NCI-H748 (cell line): ENCODE measurements at regions not wholly inside any gene's neighbourhood (a gene's known extent, or its start where the extent isn't known, plus 50 kb on each side); places are given as distances from the start of the nearest gene placed in this dataset.
"Not testable (repeated sequence)": the region's sequence is repeated elsewhere in the genome, so short reads cannot be mapped to it uniquely, and the experiment has no call there.

ENCODE experiments used
- DNase-seq: peaks from one replicate; lab custom pipeline; 2025; ENCODE audit not compliant: unreplicated experiment; lab: John Stamatoyannopoulos, UW

DNA sequence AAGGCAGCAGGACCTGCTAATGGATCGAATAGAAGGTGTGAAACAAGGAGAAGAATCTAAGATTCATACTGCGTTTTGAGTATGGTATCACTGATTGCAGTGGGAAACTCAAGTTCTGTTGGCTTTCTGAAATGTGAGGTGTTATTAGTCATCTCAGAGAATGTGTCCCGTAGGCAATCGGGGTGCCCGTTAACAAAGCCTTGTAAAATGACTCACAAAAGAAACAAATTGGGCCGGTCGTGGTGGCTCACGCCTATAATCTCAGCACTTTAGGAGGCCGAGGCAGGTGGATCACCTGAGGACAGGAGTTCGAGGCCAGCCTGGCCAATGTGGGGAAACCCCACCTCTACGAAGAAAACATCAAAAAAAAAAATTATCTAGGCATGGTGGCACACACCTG is 118.2 kb upstream of the C7orf33 start:
- DNase-seq: no peak

DNA sequence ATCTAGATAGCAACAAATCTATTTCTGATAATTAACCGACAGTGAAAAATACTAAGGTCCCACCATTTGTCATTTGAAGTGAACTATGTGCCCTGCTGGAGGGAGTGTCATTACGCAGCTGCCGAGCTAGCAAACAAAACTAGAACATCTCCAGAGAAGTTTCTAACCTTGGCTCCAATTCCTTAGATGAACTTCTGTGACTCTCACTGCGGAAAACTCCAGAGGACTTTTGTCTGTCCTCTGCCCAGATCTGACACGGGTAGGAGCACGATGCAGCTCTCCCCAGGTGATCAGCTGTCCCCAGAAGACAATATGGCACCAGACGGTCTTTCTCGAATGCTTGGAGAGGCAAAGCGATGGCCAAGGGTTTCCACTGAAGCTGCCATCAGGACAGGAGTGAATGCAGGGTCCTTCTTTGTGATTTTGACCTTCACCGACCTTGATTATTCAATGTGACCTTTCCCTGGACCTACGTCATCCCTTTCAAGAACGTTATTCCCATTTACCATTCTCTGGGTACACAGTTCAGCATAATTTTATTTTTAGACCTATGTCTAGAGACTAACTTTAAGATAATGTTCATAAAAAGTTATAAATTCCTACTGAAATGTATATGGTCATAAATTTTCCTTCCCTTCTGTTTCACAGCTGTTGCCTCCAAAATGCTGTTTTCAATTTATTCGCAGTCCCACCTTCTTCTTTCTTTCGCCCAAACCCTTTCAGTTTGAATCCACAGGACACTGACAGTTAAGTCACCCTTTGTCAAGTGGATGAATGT is 116.7 kb upstream of the C7orf33 start:
- DNase-seq: no peak

DNA sequence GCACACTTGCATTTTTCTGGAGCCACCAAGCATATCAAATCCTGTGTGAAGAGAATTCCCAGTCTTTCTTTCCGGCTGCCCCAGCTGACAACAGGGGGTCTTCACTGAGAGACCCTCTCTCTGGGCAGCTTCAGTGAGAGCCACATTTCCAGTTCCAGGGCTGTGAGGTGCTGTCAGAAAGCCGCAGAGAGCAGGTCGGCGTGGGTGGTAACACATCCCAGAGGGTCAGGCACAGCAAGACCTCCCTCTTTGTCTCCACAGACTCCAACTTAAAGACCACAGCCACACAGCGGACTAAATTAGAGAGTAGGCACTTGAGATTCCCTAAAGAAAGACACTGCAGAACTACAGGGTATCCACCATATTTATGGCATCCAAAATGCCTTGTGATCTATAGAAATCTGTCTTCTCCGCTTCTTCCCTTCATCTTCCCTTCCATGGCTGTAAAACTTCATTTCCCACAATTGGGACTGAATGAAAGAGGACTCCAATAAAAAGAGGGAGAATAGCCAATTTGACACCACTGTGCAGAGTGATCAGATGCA is 116.0 kb upstream of the C7orf33 start:
- DNase-seq: no peak

DNA sequence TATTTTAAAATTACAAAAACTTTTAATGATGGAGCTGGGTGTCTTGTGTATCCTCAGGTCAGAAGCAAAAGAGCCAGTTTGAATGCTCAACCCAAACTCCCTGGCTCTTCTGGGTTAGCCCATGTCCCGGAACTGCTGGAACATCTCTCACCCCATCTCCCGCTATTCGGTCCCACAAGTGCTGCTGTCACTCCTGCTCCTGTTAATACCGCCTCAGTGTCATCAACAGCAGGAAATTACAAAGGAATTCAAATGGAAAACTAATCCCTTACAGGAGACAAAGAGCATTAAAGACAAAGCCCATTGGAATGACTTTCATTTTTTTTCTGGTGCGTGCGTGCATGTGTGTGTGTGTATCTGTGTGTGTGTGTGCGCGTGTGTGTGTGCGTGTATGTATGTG is 112.0 kb upstream of the C7orf33 start:
- no peak for DNase-seq

DNA sequence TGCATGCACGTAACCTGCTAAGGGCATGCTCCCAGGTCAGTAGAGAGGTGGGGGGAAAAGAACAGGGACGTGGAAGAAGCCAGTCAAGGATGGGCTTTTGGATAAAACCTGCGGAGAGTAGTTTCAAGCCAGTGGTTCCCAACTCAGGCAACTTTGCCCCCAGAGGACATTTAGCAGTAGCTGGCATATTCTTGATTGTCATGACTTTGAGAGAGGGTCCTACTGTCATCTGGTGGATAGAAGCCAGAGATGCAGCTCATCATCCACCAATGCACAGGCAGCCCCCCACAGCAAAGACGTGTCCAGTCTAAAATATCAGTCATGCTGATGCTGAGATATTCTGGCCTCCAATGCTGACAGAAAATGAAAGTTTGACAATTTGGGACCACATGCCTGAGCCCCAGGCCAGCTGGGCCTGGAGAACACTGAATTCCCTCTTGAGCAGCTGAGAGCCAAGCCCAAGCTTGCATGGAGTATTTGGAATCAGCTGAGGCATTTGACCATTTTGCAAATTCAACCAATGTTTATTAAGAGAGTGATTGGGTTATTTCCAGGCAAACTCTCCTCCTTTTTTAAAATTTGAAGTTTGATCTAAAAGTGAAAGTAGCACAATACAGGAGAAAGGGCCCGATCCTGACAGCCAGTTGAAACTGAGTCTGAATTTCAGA is 110.0 kb upstream of the C7orf33 start:
- no peak for DNase-seq

DNA sequence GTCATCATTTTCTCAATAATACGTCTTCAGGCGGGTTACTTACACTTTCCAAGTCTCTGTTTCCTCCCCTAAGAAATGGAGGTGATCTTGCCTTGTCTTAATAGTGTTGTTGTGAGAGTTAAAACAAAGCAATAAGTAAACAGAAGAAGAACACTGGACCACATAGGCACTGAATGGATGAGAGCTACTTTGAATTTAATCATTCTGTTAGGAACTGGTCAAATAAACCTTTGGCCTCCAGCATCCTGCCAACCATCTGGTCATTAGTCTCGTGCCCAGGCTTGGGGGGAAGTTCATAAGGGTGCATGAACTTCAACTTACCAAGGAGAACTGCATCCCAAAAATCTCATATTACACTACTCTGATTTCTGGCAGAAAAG is 109.4 kb upstream of the C7orf33 start:
- DNase-seq: no peak

DNA sequence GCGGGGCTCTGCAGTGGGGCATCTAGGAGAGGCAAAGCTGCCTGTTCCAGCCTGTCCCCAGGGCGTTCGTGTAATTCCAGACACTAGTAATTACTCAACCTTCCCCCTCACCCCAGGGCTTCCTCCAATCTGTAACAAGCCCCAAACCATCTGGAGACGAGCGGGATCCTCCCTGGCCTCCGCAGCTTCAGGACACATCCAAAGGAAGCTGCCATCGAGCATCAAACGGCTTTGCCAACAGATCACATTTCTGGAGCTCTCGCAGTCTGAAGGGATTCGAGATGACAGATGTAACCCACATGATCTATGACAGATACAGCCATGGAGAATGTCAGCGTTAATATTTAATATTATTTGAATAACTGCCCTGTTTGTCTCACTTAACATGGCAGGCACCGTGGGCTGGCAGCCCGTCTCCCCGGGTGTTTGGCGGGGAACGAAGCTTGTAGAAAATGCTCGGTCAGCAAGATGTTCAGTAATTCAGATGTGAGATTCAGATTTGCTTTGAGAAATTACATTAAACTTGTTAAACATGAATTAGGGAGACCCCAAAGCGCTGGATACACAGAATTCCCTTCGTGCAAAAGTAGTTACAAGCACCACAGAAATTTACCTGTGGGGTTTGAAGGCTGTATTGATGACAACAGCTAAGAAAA is 108.5 kb upstream of the C7orf33 start:
- no peak for DNase-seq

DNA sequence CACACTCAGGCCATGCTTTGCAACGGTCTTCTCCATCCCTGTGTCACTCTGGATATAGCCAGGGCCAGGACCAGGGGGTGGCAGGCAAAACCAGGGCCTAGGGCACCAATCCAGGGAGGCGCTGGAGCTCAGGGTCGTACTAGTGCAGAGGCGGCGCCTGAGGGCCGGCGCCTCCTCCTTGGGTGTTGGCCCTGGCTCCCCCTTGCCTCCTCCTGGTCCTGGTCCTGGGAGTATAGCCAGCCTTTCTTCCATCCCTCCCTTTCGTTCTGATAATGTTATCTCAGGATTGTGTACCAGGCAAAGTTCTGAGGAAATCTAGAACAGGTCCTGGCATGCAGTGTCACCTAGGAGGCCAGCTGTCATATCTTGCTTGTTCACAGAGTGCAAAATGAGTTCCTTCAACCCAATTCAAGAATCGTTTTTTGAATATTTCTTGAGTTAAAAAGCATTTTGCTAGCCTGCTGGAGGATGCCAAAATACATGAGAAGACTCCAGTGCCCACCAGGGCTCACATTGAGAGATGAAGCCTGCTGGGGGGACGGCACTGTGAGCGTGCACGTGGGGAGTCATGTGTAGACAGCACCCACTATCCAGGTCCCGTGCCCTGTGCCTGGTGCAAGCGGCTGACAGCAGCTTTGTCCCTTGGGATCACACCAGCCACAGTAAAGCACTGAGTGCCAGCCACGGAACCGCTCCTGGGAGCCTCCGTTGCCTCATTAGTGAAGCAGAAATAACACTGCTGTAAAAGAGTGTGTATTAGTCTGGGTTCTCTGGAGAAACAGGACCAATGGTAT is 106.9 kb upstream of the C7orf33 start:
- DNase-seq: no peak

DNA sequence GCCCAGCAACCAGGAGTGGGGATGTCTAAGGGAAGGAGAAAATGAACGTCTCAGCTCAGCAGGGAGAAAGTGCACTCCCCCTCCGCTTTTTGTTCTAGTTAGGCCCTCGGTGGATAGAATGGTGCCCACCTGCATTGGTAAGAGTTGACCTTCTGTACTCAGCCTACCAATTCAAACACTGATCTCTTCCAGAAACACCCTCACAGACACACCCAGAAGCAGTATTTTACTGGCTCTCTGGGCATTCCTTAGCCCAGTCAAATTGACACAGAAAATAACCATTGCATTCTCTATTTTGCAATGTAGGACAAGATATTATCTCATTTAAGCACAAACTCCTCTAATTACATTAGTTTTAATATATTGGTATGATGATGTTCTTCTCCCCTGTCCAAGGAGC is 106.1 kb upstream of the C7orf33 start:
- DNase-seq: no peak

DNA sequence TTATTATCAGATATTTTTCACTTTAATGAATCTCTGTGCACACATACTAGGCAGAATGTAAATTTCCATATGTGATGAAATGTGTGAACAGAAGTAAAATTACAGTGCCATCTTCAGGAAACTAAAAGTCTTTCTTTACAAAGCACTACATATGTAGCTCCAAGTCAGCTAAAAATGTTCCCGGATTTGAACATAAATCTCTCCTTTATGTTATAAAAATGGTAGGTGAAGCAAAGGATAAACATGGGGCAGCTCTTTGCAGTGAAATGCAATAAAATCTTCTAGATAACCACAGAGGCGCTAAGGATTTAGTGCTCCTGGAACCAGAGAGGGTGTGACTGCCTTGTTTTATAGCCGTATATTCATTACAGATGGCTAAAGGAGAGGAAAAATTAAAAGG is 104.9 kb upstream of the C7orf33 start:
- DNase-seq: no peak

DNA sequence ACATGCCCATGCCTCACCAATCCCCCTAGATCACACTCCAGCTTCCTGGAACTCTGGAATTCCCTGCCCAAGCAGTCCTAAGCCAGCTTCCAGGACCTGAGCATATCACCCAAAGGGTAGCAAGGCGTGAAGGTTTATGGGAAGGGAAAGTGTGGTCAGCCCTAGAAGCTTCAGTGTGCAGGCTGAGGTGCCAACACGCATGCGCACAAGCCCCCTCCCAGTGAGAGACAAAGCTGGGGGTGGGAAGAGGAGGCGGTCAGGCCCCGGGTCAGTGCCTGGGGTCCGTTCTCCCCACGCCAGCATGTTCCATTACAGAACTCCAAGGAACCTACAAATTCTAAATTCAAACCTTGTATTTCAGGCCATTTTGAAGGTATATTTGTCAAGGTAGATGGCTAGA is 103.6 kb upstream of the C7orf33 start:
- DNase-seq: no peak

DNA sequence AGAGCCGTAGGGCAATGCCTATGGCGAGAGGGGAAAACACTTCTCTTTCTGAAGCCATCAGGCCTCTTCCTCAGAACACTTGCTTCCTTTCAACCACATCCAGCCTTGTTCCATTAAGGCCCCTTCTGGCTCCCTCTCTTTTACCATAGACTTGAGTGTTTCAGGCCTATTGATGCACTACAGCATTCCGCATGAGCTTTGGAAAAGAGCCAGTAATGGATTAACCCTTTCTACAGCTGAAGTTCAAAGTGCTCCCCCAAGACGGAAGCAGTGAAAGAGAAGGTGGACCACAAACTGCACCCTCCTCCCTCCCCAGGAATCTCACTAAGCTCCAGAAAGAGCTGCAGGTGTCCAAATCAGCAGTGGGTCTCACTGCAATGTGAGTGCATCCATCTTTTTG is 102.7 kb upstream of the C7orf33 start:
- DNase-seq: no peak

DNA sequence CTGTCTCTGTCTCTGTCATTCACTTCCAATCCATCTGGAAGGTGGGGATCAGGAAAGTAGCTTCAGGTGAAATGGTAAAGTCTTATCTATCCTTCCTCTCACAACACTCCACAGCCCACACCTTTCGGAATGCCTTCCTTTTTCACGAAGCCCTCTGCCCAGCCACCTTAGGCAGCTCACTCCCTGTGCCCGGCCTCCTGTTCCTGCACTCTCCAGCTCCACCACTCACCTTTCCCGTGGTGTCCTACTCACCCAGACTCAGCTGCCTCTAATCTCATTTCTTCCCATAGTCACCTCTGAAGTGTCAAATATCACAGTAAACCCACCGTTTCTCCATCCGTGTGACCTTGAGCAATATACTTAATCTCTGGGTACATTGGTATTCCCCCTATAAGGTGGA is 100.9 kb upstream of the C7orf33 start:
- DNase-seq: no peak

DNA sequence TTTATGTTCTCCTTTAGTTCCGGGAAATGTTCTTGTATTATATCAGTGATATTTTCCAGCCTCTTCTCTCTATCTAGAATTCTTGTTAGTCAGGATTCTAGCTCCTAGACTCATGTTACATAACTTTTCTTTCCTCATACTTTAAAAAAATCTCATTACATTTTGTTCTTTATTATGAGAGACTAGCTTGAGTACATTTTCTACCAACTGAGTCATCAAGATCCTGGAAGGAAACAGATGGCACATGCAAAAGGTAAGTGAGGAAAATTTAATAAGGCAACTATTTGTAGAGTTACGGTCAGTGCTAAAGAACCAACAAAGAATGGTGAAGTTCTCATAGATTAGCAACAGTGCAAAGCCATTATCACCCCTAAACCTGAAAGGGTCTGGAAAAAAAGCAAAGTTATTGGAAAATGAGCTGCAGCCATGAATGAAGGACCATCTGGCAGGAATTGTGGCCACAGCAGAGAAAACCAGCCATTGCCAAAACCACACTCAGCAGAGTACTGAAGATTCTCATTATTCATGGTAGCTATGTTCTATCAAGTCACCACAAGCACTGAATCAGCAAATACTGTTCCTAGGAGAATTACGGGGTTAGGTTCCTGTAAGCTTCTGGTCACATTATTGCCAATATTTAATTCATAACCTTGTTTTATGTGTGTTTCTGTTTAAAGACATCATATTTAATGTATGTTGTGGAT is 98.3 kb upstream of the C7orf33 start:
- no peak for DNase-seq

DNA sequence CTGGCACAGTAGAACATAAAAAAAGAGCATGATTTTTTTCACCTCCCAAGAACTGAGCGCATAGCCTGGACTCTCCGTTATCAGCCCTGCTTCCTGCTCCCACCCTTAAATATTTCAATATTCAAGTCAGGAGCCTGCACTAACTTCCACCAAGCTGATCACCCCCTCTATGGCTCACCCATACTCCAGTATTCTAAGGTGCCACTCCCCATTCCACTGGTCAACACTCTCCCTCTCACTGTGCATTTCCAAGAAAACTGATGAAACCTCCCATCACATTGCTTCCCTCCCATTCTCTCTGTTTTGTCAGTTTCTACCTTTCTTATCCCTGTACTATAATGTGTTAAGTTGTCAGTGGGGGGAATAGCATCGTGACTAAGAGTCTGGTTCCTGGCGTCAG is 95.0 kb upstream of the C7orf33 start:
- DNase-seq: no peak

DNA sequence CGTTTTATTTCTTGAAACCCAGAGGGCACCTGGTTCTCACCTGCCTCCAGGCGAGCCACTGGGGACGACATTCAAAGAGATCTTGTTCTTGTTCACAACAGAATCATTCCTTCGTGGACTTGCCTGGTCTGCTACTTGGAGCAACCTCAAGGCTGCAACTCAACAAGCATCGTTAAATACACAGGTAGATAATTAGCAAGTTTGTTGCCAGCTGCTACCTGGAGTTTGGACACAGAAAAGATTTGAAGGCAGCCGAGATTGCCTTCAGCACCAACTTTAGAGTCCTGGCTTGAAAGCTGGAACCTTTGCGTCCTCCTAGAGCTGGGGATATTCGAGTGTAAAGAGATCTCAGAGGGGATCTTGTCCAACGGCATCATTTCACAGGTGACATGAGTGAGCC is 89.6 kb upstream of the C7orf33 start:
- DNase-seq: peak; percentile 28

DNA sequence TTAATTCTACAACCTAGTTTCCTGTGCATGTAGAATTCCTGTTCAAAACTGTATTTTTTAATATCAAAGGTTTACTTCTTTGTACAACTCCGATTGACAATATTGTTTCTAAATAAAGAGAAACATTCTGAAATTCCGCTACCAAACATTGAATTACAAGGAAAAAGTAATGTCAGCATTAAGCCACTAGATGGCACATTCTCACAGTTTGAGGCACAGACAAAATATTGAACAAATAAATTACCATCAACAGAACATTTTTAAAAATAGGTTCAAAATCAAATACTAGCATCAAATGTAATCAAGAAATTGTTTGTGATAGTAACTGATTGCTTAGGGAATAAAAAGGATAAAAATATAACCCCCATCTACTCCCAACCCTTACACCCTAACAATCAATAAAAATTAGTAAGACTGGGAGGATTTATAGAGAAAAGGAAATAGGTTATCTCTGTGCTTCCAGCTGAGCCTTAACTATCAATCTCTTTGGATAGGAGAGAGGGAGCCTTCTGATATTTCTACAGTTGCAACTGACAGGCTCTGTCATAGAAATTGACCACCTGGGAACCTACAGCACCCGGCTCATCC is 86.6 kb upstream of the C7orf33 start:
- peak; percentile 48 for DNase-seq

DNA sequence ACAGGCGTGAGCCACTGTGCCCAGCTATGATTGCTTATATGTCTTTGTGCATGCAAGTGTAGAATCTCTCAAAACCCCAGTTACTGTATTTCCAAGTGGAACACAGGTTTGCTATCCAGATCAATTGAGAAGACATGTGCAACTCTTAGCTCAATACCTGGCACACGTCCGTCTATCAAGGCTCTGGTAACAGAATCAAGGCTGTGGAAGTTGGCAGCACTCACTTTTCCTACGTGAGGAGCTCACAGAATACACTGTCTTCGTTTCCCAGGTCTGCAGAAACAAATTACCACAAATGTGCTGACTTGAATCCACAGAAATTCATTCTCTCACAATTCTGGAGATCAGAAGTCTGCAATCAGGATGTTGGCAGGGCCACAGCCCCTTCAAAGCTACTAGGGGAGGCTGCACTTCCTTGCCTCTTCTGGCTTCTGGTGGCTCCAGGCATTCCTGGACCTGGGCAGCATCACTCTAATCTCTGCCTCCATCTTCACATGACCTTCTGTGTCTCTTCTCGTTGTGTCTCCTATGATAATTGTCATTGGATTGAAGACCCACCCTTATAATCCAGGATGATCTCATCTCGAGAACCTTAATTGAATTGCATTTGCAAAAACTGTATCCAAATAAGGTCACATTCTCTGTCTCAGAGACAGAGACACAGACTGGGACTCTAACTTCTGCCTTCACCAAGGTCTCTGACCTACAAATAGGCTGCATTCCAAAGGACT is 84.8 kb upstream of the C7orf33 start:
- DNase-seq: no peak

DNA sequence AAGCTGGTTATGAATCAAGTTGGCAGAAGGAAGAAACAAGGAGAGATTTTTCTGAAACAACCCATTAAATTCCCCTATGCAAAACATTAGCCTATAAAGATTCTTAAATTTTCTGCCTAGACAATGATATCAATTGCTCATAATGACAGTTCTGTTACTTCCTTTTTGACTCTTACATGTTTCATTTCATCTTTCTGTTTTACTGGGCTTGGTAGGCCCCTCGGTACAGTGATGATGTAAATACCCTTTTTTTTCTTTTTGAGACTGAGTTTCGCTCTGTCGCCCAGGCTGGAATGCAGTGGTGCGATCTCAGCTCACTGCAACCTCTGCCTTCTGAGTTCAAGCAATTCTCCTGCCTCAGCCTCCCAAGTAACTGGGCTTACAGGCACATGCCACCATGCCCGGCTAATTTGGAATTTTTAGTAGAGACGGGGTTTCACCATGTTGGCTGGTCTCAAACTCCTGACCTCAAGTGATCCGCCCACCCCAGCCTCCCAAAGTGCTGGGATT is 83.4 kb upstream of the C7orf33 start:
- not testable (repeated sequence) for DNase-seq
